ENCODE measurements at regions not wholly inside any gene's neighbourhood (a gene's known extent, or its start where the extent isn't known, plus 50 kb on each side); places are given as distances from the start of the nearest gene placed in this dataset.
"Not testable (repeated sequence)": the region's sequence is repeated elsewhere in the genome, so short reads cannot be mapped to it uniquely, and the experiment has no call there.

DNA sequence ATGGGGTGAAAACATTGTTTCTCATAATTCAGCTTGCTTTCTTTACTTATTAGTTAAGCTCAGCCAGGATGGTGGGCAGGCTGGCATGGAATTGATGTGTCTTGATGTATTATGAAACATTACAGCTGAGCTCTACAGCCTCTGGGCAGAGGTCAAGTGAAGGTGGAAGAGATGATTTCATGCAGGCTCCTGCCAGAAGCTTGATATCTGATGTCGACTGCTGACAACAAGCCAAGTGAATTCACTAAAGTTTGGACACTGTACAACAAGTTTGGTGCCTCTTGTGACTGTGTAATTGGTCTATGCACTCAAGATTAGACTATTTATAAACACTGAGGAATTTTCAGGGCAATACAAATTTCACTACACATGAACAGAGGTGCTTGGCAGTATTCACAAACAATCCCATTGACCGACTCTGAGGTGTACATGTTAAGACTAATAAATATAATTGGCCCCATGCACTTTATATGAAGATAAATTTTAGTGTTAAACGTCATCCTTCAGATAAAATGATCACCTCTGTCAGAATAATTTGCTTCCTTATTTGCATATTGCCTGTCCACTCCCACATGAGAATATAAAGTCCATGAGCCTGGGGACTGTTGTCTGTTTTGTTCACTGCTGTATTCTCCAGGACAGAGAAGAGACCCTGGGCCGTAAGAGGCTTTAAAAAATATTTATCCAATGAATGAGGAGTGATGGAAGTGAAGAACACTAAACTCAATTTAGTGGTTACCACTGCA, 612.2 kb downstream of the IQCM start:
- no peak for DNase-seq (ENCODE audit: low read depth)

- no peak for DNase-seq (ENCODE audit: low read depth)
These were observed 613.5 kb downstream of the IQCM start for GRCh38 chr4:149202117-149202516.

DNA sequence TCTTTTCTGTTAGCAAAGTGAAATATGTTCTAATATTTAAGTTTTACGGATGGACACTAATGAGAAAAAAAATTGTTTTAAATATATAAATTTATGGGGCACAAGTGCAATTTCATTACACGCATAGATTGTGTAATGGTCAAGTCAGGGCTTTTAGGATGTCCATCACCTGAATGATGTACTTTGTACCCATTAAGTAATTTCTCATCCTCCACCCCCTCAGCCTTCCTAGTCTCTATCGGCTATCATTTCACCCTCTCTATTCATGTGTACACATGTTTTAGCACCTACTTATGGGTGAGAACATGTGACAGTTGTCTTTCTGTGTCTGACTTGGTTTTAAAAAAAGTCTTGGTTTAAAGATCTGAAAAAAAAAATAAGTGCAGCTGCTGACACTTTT, 616.0 kb downstream of the IQCM start:
- no peak for DNase-seq (ENCODE audit: low read depth)

GRCh38 chr4:149194061-149194460, 621.6 kb downstream of the IQCM start:
- DNase-seq (ENCODE audit: low read depth): no peak

DNA sequence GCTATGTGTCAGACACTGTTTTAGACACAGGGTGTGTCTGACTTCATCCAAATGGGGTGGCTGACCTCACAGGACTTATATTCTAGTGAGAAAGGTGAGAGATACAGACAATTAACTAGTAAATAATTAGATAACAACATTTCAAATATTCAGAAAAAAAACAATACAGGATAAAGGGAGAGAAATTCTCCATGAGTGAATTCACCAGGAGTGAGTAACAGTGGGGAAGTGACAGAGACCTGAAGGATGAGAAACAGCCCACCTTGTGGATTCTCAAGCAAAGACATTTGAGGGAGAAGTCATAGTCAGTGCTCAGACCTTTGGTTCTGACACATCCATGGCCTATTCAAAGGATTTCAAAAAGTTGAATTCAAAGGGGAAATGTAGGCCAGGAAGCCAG, 627.9 kb downstream of the IQCM start:
- no peak for DNase-seq (ENCODE audit: low read depth)

DNA sequence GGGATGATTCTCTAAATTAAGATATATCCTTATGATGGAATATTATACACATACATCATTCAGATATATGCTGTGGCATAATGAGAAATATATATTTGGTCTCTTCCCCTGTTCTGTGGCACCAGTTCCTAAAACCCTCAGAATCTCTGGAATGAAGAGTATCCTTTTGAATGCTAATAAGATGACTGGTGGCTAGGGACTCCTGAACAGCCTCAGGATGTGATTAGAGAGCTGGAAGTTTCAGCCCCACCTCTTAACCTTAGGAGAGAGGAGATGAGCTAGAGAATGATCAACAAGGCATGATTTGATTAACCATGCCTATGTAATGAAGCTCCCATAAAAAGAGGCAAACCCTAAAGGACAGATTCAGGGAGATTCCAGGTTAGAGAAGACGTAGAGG, 632.0 kb downstream of the IQCM start:
- no peak for DNase-seq (ENCODE audit: low read depth)

DNA sequence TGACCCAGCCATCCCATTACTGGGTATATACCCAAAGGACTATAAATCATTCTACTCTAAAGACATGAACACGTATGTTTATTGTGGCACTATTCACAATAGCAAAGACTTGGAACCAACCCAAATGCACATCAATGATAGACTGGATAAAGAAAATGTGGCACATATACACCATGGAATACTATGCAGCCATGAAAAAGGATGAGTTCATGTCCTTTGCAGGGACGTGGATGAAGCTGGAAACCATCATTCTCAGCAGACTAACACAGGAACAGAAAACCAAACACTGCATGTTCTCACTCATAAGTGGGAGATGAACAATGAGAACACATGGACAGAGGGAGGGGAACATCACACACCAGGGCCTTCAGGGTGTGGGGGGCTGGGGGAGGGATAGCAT, 634.2 kb downstream of the IQCM start:
- DNase-seq (ENCODE audit: low read depth): not testable (repeated sequence)

- DNase-seq (ENCODE audit: low read depth): no peak
These were observed 639.6 kb downstream of the IQCM start for GRCh38 chr4:149176039-149176438.

- DNase-seq (ENCODE audit: low read depth): no peak
These were observed 640.1 kb downstream of the IQCM start for GRCh38 chr4:149175549-149175948.

DNA sequence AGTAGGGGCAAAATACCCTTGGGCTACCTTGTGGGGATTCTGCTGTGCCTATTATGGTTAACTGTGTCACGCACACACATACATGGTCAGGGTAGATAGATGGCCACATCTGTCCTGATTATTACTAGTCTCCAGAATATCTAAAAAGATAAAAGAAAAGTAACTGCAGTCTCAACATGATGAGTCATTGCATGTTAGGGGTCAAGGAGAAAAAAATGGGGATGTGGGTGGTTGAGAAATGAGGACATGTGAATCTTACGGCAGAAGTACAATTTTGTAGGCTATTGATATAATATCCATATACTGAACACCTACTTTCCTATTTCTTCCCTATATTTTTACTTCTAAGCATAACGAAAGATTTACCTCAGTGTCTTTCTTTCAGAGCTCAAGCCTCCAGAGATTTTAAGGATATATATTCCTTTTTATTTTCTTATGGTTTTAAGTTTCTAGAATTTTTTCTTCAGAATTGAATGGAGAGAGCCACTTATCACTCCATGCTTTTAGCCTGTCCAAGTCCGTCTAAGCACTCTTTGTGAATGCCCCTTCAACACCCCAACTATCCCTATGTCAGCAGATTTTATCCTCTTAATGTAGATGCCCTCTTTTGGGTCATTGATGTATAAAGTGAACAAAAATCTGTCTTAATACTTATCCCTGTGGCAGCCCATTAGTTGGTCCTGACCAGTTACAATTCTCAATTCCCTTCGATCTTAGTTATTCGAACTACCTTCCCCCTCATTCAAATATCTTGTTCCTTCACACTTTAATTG, 642.2 kb downstream of the IQCM start:
- DNase-seq (ENCODE audit: low read depth): no peak

DNA sequence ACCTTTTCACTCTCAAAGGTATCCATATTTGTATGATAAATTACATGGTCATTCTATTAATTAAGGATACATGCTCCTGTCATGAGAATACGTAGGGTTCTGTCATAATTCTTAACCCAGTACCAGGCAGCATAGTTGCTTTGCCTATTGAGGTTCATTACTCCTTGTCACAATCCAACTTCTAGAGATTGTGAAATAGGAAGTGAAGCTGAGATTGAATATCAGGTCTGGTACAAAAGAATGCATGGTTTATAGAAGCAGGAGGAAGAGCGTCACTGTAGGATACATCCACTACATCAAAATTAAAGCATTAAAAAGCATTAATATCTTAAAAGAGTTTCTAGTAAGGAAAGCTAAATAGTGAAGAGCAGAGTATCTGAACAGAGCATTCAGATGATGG, 647.0 kb downstream of the IQCM start:
- no peak for DNase-seq (ENCODE audit: low read depth)

DNA sequence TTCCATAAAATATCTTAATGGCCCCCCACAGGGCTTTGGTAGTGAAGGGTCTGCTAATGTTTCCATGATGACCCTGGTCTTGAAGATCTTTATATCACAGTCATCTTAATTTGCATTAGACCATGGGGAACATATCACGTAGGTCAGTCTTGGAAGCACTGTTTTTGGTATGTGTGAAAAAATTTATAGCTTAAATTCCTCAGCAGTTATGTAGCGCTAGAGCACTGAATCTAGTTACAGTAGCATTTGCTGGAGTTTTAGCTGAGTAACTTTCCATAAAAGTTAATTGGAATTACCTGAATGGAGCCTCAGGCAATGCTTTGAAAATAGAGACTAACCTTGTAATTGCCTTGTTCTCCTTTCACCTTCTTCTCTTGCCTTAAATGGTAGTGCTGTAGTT, 648.8 kb downstream of the IQCM start:
- DNase-seq (ENCODE audit: low read depth): no peak

GRCh38 chr4:149166365-149166764, 649.3 kb downstream of the IQCM start:
- no peak for DNase-seq (ENCODE audit: low read depth)

DNA sequence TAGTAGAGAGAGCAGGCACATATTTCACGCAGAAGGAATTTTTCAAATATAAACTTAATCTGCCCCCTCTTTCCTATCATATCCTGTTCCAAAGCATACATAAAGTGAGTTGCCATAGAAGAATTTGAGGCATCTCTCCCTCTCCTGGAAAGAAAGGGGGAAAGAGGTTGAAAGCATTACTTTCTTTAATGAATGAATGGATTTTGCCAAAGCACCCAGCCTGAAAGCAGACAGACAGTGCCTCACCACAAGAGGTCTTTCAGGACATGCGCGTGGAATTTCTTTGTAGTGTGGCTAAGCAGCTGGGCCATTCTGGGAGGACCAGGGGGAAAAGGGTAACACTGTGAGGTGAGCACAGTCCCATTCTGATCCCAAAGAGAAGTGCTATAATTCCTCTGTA, 651.4 kb downstream of the IQCM start:
- no peak for DNase-seq (ENCODE audit: low read depth)

DNA sequence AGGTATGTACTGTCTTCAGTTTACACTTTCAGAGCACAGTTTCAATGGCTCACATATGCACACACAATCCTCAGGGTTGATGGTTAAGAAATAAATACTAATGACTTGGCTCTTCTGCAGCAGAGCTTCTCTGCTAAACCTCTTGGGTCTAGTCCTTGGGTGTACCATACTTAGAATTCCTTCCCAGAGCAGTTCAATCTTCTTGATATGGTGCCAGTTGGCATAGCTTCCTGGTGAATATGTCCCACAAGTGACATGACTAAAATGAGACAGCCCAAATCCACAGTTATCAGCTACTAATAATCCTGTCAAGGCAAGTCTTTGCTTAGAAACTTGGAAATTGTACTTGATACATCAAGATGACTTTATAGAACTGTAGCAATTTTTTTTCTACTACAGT, 654.4 kb downstream of the IQCM start:
- DNase-seq (ENCODE audit: low read depth): no peak

DNA sequence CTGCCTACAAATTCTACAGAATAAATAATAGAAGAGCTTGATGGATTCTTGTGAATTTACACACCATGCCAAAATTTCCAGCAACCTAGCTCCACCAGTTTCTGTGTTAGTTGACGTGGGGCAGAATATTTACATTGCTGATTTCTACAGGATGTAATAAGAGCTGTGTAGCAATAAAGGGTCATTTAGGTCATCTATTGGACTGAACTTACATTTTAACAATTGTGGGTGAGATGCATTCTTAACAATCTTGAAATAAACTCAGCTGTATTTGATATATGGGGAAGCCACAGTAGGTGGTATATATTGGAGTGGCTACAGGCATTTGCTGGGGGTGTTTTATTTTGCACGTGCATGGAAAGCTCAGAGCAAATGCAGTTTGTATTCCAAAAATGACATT, 655.3 kb downstream of the IQCM start:
- DNase-seq (ENCODE audit: low read depth): no peak

GRCh38 chr4:149158817-149159216, 656.8 kb downstream of the IQCM start:
- DNase-seq (ENCODE audit: low read depth): no peak

DNA sequence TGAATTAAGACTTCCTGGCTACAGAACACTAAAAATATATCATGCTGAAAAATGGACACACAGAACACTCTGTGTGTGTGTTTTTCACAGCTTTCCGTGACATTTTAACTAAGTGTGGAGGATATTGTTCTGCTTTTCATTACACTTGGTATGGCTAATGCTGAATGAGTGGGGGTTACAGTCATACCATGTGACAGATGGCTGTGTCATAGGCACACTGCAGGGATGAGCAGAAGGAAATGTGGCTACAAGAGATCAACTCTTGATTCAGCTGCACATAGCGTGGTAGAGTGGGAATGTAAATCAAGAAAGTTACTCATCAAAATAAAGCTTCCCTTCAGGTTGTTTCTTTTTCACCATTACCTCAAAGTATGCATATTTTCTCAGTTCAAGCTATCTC, 669.8 kb downstream of the IQCM start:
- no peak for DNase-seq (ENCODE audit: low read depth)

DNA sequence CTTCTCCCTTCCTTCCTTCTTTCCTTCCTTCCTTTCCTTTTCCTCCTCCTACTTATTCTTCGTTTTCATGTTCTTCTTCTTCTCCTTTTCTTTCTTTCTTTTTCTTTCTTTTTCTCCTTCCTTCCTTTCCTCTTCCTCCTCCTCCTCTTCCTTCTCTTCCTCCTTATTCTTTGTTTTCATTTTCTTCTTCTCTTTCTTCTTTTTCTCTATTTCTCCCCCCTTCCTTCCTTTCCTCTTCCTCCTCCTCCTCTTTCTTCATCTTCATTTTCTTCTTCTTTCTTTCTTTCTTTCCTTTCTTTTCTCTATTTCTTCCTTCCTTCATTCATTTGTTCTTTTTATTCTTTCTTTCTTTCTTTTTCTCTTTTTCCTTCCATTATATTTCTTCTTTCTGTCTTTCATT, 671.6 kb downstream of the IQCM start:
- DNase-seq (ENCODE audit: low read depth): no peak

DNA sequence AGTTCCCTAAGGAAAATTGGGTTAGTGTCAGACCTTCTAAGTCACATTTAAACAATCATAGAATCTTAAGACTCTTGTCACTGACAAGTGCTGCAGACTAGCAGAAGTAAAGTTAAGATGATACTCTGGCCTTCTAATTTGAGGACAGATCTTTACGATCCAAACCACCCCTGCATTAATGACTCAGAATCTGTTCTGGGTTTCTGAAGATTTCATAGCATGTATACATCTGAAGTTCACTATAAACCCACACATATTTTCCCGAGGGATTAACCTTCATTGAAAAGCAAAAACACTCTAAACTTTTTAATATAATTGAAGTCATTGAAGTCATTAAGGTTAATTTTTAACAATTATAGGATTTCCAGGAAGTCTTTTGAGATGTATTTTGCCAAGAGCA, 674.3 kb downstream of the IQCM start:
- DNase-seq (ENCODE audit: low read depth): no peak

GRCh38 chr4:149140841-149141240, 674.8 kb downstream of the IQCM start:
- DNase-seq (ENCODE audit: low read depth): no peak

- peak; percentile 17 for DNase-seq (ENCODE audit: low read depth)
These were observed 678.6 kb downstream of the IQCM start for GRCh38 chr4:149136951-149137620.

GRCh38 chr4:149135062-149135461, 680.6 kb downstream of the IQCM start:
- no peak for DNase-seq (ENCODE audit: low read depth)
